ENCODE measurements at regions not wholly inside any gene's neighbourhood (a gene's known extent, or its start where the extent isn't known, plus 50 kb on each side); places are given as distances from the start of the nearest gene placed in this dataset.
"Not testable (repeated sequence)": the region's sequence is repeated elsewhere in the genome, so short reads cannot be mapped to it uniquely, and the experiment has no call there.

- H3K27me3 ChIP-seq (ENCODE audit: control insufficient read depth, insufficient read depth, low read length) = no peaks in the 10 kb centered on the region
- no peaks in the 10 kb centered on the region for H3K36me3 ChIP-seq (ENCODE audit: control insufficient read depth, insufficient read depth, low read length)
- H3K27ac ChIP-seq (ENCODE audit: low read length) = no peak overlapping the region
- no peak overlapping the region for H3K4me3 ChIP-seq (ENCODE audit: low read length)
- no CpG with 5 or more reads among the region's 1 CpG for WGBS (ENCODE audit: insufficient coverage, low lambda C conversion rate)
- no peak for DNase-seq
- H3K9me3 ChIP-seq (ENCODE audit: control insufficient read depth, low read depth, low read length) = no peaks in the 10 kb centered on the region
- peaks cover 14% of the 10 kb centered on the region for H3K4me1 ChIP-seq (ENCODE audit: control insufficient read depth, insufficient read depth, low read length)
Measured at GRCh38 chr6:15892369-15892768, 229.5 kb upstream of the DTNBP1 start.

GRCh38 chr6:15888798-15889772 lies 226.3 kb upstream of the DTNBP1 start:
- no peaks in the 10 kb centered on the region for H3K9me3 ChIP-seq (ENCODE audit: control insufficient read depth, low read depth, low read length)

GRCh38 chr6:15887491-15888461 lies 224.9 kb upstream of the DTNBP1 start:
- Histone ChIP-seq H3K9me3 (ENCODE audit: control insufficient read depth, low read depth, low read length) (no peaks in the 10 kb centered on the region), H3K27me3 (ENCODE audit: control insufficient read depth, insufficient read depth, low read length) (no peaks in the 10 kb centered on the region), H3K4me3 (ENCODE audit: low read length) (no peak overlapping the region), H3K27ac (ENCODE audit: low read length) (no peak overlapping the region), H3K36me3 (ENCODE audit: control insufficient read depth, insufficient read depth, low read length) (no peaks in the 10 kb centered on the region), H3K4me1 (ENCODE audit: control insufficient read depth, insufficient read depth, low read length) (no peaks in the 10 kb centered on the region)
- WGBS (ENCODE audit: insufficient coverage, low lambda C conversion rate) = 82% methylated on average over 2 of the region's 10 CpGs
- DNase-seq = no peak

More at GRCh38 chr6:15888798-15889772, 226.3 kb upstream of the DTNBP1 start:
- Histone ChIP-seq H3K27ac (ENCODE audit: low read length) (no peak overlapping the region), H3K27me3 (ENCODE audit: control insufficient read depth, insufficient read depth, low read length) (no peaks in the 10 kb centered on the region), H3K36me3 (ENCODE audit: control insufficient read depth, insufficient read depth, low read length) (no peaks in the 10 kb centered on the region), H3K4me3 (ENCODE audit: low read length) (no peak overlapping the region), H3K4me1 (ENCODE audit: control insufficient read depth, insufficient read depth, low read length) (no peaks in the 10 kb centered on the region)
- 90% methylated on average over 2 of the region's 10 CpGs for WGBS (ENCODE audit: insufficient coverage, low lambda C conversion rate)
- DNase-seq = no peak

GRCh38 chr6:15885624-15886023 lies 222.8 kb upstream of the DTNBP1 start:
- Histone ChIP-seq H3K27ac (ENCODE audit: low read length) (no peak overlapping the region), H3K9me3 (ENCODE audit: control insufficient read depth, low read depth, low read length) (no peaks in the 10 kb centered on the region), H3K4me1 (ENCODE audit: control insufficient read depth, insufficient read depth, low read length) (no peaks in the 10 kb centered on the region), H3K4me3 (ENCODE audit: low read length) (no peak overlapping the region), H3K36me3 (ENCODE audit: control insufficient read depth, insufficient read depth, low read length) (no peaks in the 10 kb centered on the region), H3K27me3 (ENCODE audit: control insufficient read depth, insufficient read depth, low read length) (no peaks in the 10 kb centered on the region)
- no peak for DNase-seq
- WGBS (ENCODE audit: insufficient coverage, low lambda C conversion rate) = no CpG with 5 or more reads among the region's 5 CpGs

GRCh38 chr6:15883593-15883992 lies 220.8 kb upstream of the DTNBP1 start:
- H3K36me3 ChIP-seq (ENCODE audit: control insufficient read depth, insufficient read depth, low read length); H3K9me3 ChIP-seq (ENCODE audit: control insufficient read depth, low read depth, low read length); H3K27ac ChIP-seq (ENCODE audit: low read length); DNase-seq; H3K27me3 ChIP-seq (ENCODE audit: control insufficient read depth, insufficient read depth, low read length); H3K4me3 ChIP-seq (ENCODE audit: low read length); H3K4me1 ChIP-seq (ENCODE audit: control insufficient read depth, insufficient read depth, low read length): not testable (repeated sequence)
- WGBS (ENCODE audit: insufficient coverage, low lambda C conversion rate) = no CpG with 5 or more reads among the region's 10 CpGs

- no peak overlapping the region for H3K4me3 ChIP-seq (ENCODE audit: low read length)
- peaks cover 5% of the 10 kb centered on the region for H3K4me1 ChIP-seq (ENCODE audit: control insufficient read depth, insufficient read depth, low read length)
- H3K27me3 ChIP-seq (ENCODE audit: control insufficient read depth, insufficient read depth, low read length) = no peaks in the 10 kb centered on the region
- DNase-seq = no peak
- no peaks in the 10 kb centered on the region for H3K36me3 ChIP-seq (ENCODE audit: control insufficient read depth, insufficient read depth, low read length)
- no peaks in the 10 kb centered on the region for H3K9me3 ChIP-seq (ENCODE audit: control insufficient read depth, low read depth, low read length)
- H3K27ac ChIP-seq (ENCODE audit: low read length) = no peak overlapping the region
- WGBS (ENCODE audit: insufficient coverage, low lambda C conversion rate) = no CpG with 5 or more reads among the region's 6 CpGs
Measured at GRCh38 chr6:15882915-15883314, 220.1 kb upstream of the DTNBP1 start.

- WGBS (ENCODE audit: insufficient coverage, low lambda C conversion rate) = 0% methylated on average over 1 of the region's 4 CpGs
- Histone ChIP-seq H3K36me3 (ENCODE audit: control insufficient read depth, insufficient read depth, low read length) (no peaks in the 10 kb centered on the region), H3K27ac (ENCODE audit: low read length) (no peak overlapping the region), H3K9me3 (ENCODE audit: control insufficient read depth, low read depth, low read length) (no peaks in the 10 kb centered on the region), H3K4me1 (ENCODE audit: control insufficient read depth, insufficient read depth, low read length) (peaks cover 5% of the 10 kb centered on the region), H3K27me3 (ENCODE audit: control insufficient read depth, insufficient read depth, low read length) (no peaks in the 10 kb centered on the region), H3K4me3 (ENCODE audit: low read length) (no peak overlapping the region)
- DNase-seq = no peak
Measured at GRCh38 chr6:15882345-15882744, 219.5 kb upstream of the DTNBP1 start.

GRCh38 chr6:15881150-15881549 lies 218.3 kb upstream of the DTNBP1 start:
- Histone ChIP-seq H3K4me3 (ENCODE audit: low read length) (no peak overlapping the region), H3K27ac (ENCODE audit: low read length) (no peak overlapping the region), H3K9me3 (ENCODE audit: control insufficient read depth, low read depth, low read length) (no peaks in the 10 kb centered on the region), H3K4me1 (ENCODE audit: control insufficient read depth, insufficient read depth, low read length) (peaks cover 5% of the 10 kb centered on the region), H3K27me3 (ENCODE audit: control insufficient read depth, insufficient read depth, low read length) (no peaks in the 10 kb centered on the region), H3K36me3 (ENCODE audit: control insufficient read depth, insufficient read depth, low read length) (no peaks in the 10 kb centered on the region)
- no peak for DNase-seq
- 100% methylated on average over 1 of the region's 3 CpGs for WGBS (ENCODE audit: insufficient coverage, low lambda C conversion rate)

GRCh38 chr6:15880262-15880973 lies 217.6 kb upstream of the DTNBP1 start:
- no peak for DNase-seq
- H3K4me3 ChIP-seq (ENCODE audit: low read length) = no peak overlapping the region
- peaks cover 5% of the 10 kb centered on the region for H3K4me1 ChIP-seq (ENCODE audit: control insufficient read depth, insufficient read depth, low read length)
- no peaks in the 10 kb centered on the region for H3K27me3 ChIP-seq (ENCODE audit: control insufficient read depth, insufficient read depth, low read length)
- H3K27ac ChIP-seq (ENCODE audit: low read length) = no peak overlapping the region
- H3K9me3 ChIP-seq (ENCODE audit: control insufficient read depth, low read depth, low read length) = no peaks in the 10 kb centered on the region
- H3K36me3 ChIP-seq (ENCODE audit: control insufficient read depth, insufficient read depth, low read length) = no peaks in the 10 kb centered on the region
- WGBS (ENCODE audit: insufficient coverage, low lambda C conversion rate) = 100% methylated on average over 1 of the region's 4 CpGs

All from large intestine (tissue), 3 donors.